ENCODE measurements at regions not wholly inside any gene's neighbourhood (a gene's known extent, or its start where the extent isn't known, plus 50 kb on each side); places are given as distances from the start of the nearest gene placed in this dataset.

DNA sequence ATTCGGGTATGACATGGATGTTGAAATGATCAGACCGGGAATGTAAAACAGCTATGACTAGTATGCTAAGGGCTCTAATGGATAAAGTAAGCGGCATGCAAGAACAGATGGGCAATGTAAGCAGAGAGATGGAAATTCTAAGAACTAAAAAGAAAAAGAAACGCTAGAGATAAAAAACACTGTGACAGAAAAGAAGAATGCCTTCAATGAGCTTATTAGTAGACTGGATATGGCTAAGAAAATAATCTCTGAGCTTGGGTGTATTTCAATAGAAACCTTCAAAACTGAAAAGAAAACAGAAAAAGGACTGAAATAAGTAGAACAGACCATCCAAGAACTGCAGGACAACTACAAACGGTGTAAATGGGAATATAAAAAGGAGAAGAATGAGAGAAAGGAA, 101.2 kb downstream of the HES1 start:
- H4K20me1 ChIP-seq (ENCODE audit: insufficient read depth, low read length) = no peaks in the 10 kb centered on the region
- no peaks in the 10 kb centered on the region for H3K4me1 ChIP-seq (ENCODE audit: insufficient read depth, low read length, poor library complexity, severe bottlenecking)
- no peak for DNase-seq (ENCODE audit: low spot score)
- H3K9me2 ChIP-seq (ENCODE audit: insufficient read depth, low read length) = no peaks in the 10 kb centered on the region
- H3K27ac ChIP-seq (ENCODE audit: low read depth, low read length, poor library complexity, severe bottlenecking) = no peak overlapping the region
- no peaks in the 10 kb centered on the region for H3K9me3 ChIP-seq (ENCODE audit: low read length)
- ChIA-PET POLR2A (interaction anchor here (1.0 kb wide), 1 partner anchor 24 kb away, joined by 3 read pairs; no protein-coding TSS in a partner anchor), CTCF (ENCODE audit: unreplicated experiment) (no interaction called here)
- no peaks in the 10 kb centered on the region for H3K36me3 ChIP-seq (ENCODE audit: insufficient read depth, low read length)
- no peak for TF ChIP-seq EZH2phosphoT487 (IDR thresholded peaks at IDR 0.05; ENCODE audit: borderline replicate concordance, low read depth, low read length)
- TF ChIP-seq, protein P1, sequence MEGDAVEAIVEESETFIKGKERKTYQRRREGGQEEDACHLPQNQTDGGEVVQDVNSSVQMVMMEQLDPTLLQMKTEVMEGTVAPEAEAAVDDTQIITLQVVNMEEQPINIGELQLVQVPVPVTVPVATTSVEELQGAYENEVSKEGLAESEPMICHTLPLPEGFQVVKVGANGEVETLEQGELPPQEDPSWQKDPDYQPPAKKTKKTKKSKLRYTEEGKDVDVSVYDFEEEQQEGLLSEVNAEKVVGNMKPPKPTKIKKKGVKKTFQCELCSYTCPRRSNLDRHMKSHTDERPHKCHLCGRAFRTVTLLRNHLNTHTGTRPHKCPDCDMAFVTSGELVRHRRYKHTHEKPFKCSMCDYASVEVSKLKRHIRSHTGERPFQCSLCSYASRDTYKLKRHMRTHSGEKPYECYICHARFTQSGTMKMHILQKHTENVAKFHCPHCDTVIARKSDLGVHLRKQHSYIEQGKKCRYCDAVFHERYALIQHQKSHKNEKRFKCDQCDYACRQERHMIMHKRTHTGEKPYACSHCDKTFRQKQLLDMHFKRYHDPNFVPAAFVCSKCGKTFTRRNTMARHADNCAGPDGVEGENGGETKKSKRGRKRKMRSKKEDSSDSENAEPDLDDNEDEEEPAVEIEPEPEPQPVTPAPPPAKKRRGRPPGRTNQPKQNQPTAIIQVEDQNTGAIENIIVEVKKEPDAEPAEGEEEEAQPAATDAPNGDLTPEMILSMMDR (conservative IDR thresholded peaks at IDR 0.05; ENCODE audit: low read length) = no peak
- H2AFZ ChIP-seq (ENCODE audit: low read length) = no peak overlapping the region
- no peak overlapping the region for H3K4me3 ChIP-seq (ENCODE audit: low read depth, low read length, poor library complexity, severe bottlenecking)
- no TSS peak for BruUV-seq (replicated peaks)
- H3K4me2 ChIP-seq (ENCODE audit: low read length) = no peak overlapping the region
- intact Hi-C loops (cut with micrococcal nuclease; ENCODE audit: unreplicated experiment) = no loop called here
- no peaks in the 10 kb centered on the region for H3K79me2 ChIP-seq (ENCODE audit: insufficient read depth, low read depth, low read length)

DNA sequence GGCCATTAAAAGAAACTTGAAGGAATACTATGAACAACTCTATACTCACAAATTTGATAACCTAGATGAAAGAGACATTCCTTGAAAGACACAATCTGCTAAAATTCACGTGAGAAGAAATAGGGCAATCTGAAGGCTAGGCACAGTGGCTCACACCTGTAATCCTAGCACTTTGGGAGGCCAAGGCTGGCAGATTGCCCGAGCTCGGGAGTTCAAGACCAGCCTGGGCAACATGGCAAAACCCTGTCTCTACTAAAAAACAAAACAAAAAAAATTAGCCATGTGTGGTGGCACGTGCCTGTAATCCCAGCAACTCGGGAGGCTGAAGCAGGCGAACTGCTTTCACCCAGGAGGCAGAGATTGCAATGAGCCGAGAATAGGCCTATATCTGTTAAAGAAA, 104.8 kb downstream of the HES1 start:
- Histone ChIP-seq H3K9me3 (ENCODE audit: low read length) (no peaks in the 10 kb centered on the region), H3K4me3 (ENCODE audit: low read depth, low read length, poor library complexity, severe bottlenecking) (no peak overlapping the region), H3K4me1 (ENCODE audit: insufficient read depth, low read length, poor library complexity, severe bottlenecking) (no peaks in the 10 kb centered on the region), H3K27ac (ENCODE audit: low read depth, low read length, poor library complexity, severe bottlenecking) (no peak overlapping the region), H3K79me2 (ENCODE audit: insufficient read depth, low read depth, low read length) (no peaks in the 10 kb centered on the region), H3K9me2 (ENCODE audit: insufficient read depth, low read length) (no peaks in the 10 kb centered on the region), H2AFZ (ENCODE audit: low read length) (no peak overlapping the region), H4K20me1 (ENCODE audit: insufficient read depth, low read length) (no peaks in the 10 kb centered on the region), H3K4me2 (ENCODE audit: low read length) (no peak overlapping the region), H3K36me3 (ENCODE audit: insufficient read depth, low read length) (no peaks in the 10 kb centered on the region)
- intact Hi-C loops (cut with micrococcal nuclease; ENCODE audit: unreplicated experiment) = no loop called here
- no TSS peak for BruUV-seq (replicated peaks)
- CTCF ChIA-PET (ENCODE audit: unreplicated experiment) = no interaction called here
- no peak for DNase-seq (ENCODE audit: low spot score)
- POLR2A ChIA-PET = no interaction called here
- no peak for TF ChIP-seq EZH2phosphoT487 (IDR thresholded peaks at IDR 0.05; ENCODE audit: borderline replicate concordance, low read depth, low read length)
- TF ChIP-seq, protein P1 (conservative IDR thresholded peaks at IDR 0.05; ENCODE audit: low read length) = no peak

DNA sequence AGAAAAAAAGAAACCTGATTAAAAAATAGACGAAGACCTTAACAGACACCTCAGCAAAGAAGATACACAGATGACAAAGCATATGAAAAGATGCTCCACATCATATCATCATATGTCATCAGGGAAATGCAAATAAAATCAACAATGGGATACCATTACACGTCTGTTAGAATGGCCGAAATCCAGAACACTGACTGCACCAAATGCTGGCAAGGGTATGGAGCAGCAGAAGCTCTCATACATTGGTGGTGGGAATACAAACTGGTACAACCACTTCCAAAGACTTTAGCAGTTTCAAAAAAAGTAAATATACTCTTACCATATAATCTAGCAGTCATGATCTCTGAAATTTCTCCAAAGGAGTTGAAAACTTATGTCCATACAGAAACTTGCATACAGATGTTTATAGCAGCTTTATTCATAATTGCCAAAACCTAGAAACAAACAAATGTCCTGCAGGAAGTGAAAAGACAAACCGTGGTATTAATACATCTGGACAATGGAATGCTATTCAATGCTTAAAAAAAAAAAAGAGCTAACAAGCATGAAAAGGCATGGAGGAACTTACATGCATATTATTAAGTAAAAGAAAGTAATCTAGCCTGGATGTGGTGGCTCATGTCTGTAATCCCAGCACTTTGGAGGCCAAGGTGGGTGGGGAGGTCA, 107.4 kb downstream of the HES1 start:
- Histone ChIP-seq H3K4me2 (ENCODE audit: low read length) (no peak overlapping the region), H4K20me1 (ENCODE audit: insufficient read depth, low read length) (no peaks in the 10 kb centered on the region), H3K79me2 (ENCODE audit: insufficient read depth, low read depth, low read length) (no peaks in the 10 kb centered on the region), H3K4me3 (ENCODE audit: low read depth, low read length, poor library complexity, severe bottlenecking) (no peak overlapping the region), H3K9me2 (ENCODE audit: insufficient read depth, low read length) (no peaks in the 10 kb centered on the region), H3K36me3 (ENCODE audit: insufficient read depth, low read length) (no peaks in the 10 kb centered on the region), H2AFZ (ENCODE audit: low read length) (no peak overlapping the region), H3K4me1 (ENCODE audit: insufficient read depth, low read length, poor library complexity, severe bottlenecking) (no peaks in the 10 kb centered on the region), H3K9me3 (ENCODE audit: low read length) (no peaks in the 10 kb centered on the region), H3K27ac (ENCODE audit: low read depth, low read length, poor library complexity, severe bottlenecking) (no peak overlapping the region)
- intact Hi-C loops (cut with micrococcal nuclease; ENCODE audit: unreplicated experiment) = no loop called here
- ChIA-PET POLR2A (interaction anchor here (0.6 to 1.6 kb wide), 3 partner anchors 19 to 1597 kb away, joined by 3 to 4 read pairs (median 3); no protein-coding TSS in a partner anchor), CTCF (ENCODE audit: unreplicated experiment) (no interaction called here)
- TF ChIP-seq, protein P1 (conservative IDR thresholded peaks at IDR 0.05; ENCODE audit: low read length) = no peak
- TF ChIP-seq EZH2phosphoT487 (IDR thresholded peaks at IDR 0.05; ENCODE audit: borderline replicate concordance, low read depth, low read length) = no peak
- no TSS peak for BruUV-seq (replicated peaks)
- DNase-seq (ENCODE audit: low spot score) = no peak
